ENCODE measurements at regions not wholly inside any gene's neighbourhood (a gene's known extent, or its start where the extent isn't known, plus 50 kb on each side); places are given as distances from the start of the nearest gene placed in this dataset.

DNA sequence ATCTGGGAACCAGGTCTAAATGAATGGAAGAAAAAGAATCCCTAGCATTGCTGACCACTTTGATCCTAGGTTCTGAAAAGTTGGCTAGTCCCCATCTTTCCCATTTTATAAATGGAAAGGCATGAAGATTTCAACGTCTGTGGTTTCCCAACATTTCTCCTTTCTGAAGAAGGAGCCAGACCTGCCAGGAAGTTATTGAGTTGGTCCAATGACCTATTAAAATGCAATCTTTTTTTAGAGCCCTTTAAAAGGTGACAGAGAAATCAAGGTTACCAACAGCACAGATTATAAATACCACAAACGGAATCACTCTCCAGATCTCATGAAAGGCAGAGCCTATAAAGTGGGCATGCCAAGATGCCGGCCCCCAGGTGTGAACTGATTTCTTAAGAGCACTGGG lies 505.6 kb upstream of the THBS1 start:
- Histone ChIP-seq H3K36me3 (replicated peaks in 1 of 2; ENCODE audit: control insufficient read depth in 1 of 2, insufficient read depth in 2 of 2, low read length in 2 of 2) (no peaks in the 10 kb centered on the region), H3K9me3 (replicated peaks in 1 of 2; ENCODE audit: control insufficient read depth in 1 of 2, insufficient read depth in 1 of 2, low read length in 2 of 2) (no peaks in the 10 kb centered on the region), H3K27ac (ENCODE audit: low read depth in 1 of 2, low read length in 2 of 2) (no peak overlapping the region), H4K20me1 (ENCODE audit: insufficient read depth, low read length) (no peaks in the 10 kb centered on the region), H3K4me2 (replicated peaks; ENCODE audit: extremely low read depth, low read length, poor library complexity, severe bottlenecking) (no peak overlapping the region), H3K79me2 (ENCODE audit: insufficient read depth, low read length) (no peaks in the 10 kb centered on the region), H2AFZ (ENCODE audit: insufficient read depth, low read depth, low read length, poor library complexity, severe bottlenecking) (no peak overlapping the region), H3K4me3 (replicated peaks in 1 of 3; ENCODE audit: low read depth in 2 of 3, low read length in 3 of 3) (no peak overlapping the region), H3K27me3 (ENCODE audit: control insufficient read depth in 2 of 2, insufficient read depth in 2 of 2, low read length in 2 of 2) (no peaks in the 10 kb centered on the region), H3K4me1 (ENCODE audit: control insufficient read depth in 1 of 2, insufficient read depth in 2 of 2, low read length in 2 of 2) (peaks cover 0 to 4% of the 10 kb centered on the region in 2 donors), H3K9ac (ENCODE audit: insufficient read depth, low read length, poor library complexity, severe bottlenecking) (no peak overlapping the region)
- H3K36me3 Mint-ChIP-seq: no peaks in the 10 kb centered on the region
- intact Hi-C loops (cut with micrococcal nuclease): no loop called here
- no peak overlapping the region for H3K27ac Mint-ChIP-seq
- peaks cover 0 to 2% (median 0%) of the 10 kb centered on the region in 7 donors for H3K9me3 Mint-ChIP-seq
- peaks cover 10% of the 10 kb centered on the region for H3K4me1 Mint-ChIP-seq
- no CpG with 5 or more reads among the region's 3 CpGs for WGBS (ENCODE audit: insufficient coverage)
- H3K27me3 Mint-ChIP-seq (ENCODE audit: low read depth in 3 of 3): peaks cover 0 to 4% (median 2%) of the 10 kb centered on the region in 3 donors
- no peak for DNase-seq
- no peak overlapping the region for H3K4me3 Mint-ChIP-seq
- TF ChIP-seq, protein P1, sequence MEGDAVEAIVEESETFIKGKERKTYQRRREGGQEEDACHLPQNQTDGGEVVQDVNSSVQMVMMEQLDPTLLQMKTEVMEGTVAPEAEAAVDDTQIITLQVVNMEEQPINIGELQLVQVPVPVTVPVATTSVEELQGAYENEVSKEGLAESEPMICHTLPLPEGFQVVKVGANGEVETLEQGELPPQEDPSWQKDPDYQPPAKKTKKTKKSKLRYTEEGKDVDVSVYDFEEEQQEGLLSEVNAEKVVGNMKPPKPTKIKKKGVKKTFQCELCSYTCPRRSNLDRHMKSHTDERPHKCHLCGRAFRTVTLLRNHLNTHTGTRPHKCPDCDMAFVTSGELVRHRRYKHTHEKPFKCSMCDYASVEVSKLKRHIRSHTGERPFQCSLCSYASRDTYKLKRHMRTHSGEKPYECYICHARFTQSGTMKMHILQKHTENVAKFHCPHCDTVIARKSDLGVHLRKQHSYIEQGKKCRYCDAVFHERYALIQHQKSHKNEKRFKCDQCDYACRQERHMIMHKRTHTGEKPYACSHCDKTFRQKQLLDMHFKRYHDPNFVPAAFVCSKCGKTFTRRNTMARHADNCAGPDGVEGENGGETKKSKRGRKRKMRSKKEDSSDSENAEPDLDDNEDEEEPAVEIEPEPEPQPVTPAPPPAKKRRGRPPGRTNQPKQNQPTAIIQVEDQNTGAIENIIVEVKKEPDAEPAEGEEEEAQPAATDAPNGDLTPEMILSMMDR (IDR thresholded peaks at IDR 0.05): no peak

DNA sequence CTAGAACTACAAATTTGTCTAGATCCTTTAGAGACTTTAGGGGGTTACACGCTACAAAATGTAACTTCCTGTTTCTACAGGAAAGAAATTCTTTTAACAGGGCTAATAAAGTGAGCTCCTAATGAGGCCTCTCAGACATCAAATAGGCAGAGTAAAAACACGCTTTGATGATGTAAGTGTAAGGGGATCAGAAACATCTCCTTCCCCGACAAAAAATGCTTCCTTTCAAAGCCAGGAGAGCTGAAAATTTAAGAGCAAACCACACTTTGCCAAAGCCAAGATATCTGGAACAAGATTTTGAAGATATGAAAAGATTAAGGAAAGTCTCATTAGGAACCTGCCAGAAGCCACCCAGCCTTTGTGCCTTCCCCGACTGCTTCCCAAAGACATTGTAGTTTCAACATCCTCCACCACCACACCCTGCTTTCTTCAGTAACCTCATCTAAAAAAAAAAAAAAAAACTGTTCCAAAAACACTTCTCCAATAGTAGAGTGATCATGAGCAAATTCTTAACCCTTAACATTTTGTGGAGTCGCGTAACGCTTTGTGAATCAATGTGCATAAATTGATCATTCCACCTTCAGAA lies 505.0 kb upstream of the THBS1 start:
- Histone ChIP-seq H2AFZ (ENCODE audit: insufficient read depth, low read depth, low read length, poor library complexity, severe bottlenecking) (no peak overlapping the region), H3K27ac (ENCODE audit: low read depth in 1 of 2, low read length in 2 of 2) (no peak overlapping the region), H4K20me1 (ENCODE audit: insufficient read depth, low read length) (no peaks in the 10 kb centered on the region), H3K9me3 (replicated peaks in 1 of 2; ENCODE audit: control insufficient read depth in 1 of 2, insufficient read depth in 1 of 2, low read length in 2 of 2) (no peaks in the 10 kb centered on the region), H3K9ac (ENCODE audit: insufficient read depth, low read length, poor library complexity, severe bottlenecking) (no peak overlapping the region), H3K27me3 (ENCODE audit: control insufficient read depth in 2 of 2, insufficient read depth in 2 of 2, low read length in 2 of 2) (no peaks in the 10 kb centered on the region), H3K4me2 (replicated peaks; ENCODE audit: extremely low read depth, low read length, poor library complexity, severe bottlenecking) (no peak overlapping the region), H3K36me3 (replicated peaks in 1 of 2; ENCODE audit: control insufficient read depth in 1 of 2, insufficient read depth in 2 of 2, low read length in 2 of 2) (no peaks in the 10 kb centered on the region), H3K4me1 (ENCODE audit: control insufficient read depth in 1 of 2, insufficient read depth in 2 of 2, low read length in 2 of 2) (peaks cover 0 to 4% of the 10 kb centered on the region in 2 donors), H3K4me3 (replicated peaks in 1 of 3; ENCODE audit: low read depth in 2 of 3, low read length in 3 of 3) (no peak overlapping the region), H3K79me2 (ENCODE audit: insufficient read depth, low read length) (no peaks in the 10 kb centered on the region)
- TF ChIP-seq, protein P1 (IDR thresholded peaks at IDR 0.05): no peak
- no CpG with 5 or more reads among the region's 7 CpGs for WGBS (ENCODE audit: insufficient coverage)
- no peak overlapping the region for H3K4me3 Mint-ChIP-seq
- H3K4me1 Mint-ChIP-seq: peaks cover 10% of the 10 kb centered on the region
- intact Hi-C loops (cut with micrococcal nuclease): no loop called here
- peaks cover 0 to 4% (median 2%) of the 10 kb centered on the region in 3 donors for H3K27me3 Mint-ChIP-seq (ENCODE audit: low read depth in 3 of 3)
- no peaks in the 10 kb centered on the region for H3K36me3 Mint-ChIP-seq
- H3K9me3 Mint-ChIP-seq: peaks cover 0 to 2% (median 0%) of the 10 kb centered on the region in 7 donors
- DNase-seq: no peak
- no peak overlapping the region for H3K27ac Mint-ChIP-seq
